ENCODE measurements at regions not wholly inside any gene's neighbourhood (a gene's known extent, or its start where the extent isn't known, plus 50 kb on each side); places are given as distances from the start of the nearest gene placed in this dataset.

DNA sequence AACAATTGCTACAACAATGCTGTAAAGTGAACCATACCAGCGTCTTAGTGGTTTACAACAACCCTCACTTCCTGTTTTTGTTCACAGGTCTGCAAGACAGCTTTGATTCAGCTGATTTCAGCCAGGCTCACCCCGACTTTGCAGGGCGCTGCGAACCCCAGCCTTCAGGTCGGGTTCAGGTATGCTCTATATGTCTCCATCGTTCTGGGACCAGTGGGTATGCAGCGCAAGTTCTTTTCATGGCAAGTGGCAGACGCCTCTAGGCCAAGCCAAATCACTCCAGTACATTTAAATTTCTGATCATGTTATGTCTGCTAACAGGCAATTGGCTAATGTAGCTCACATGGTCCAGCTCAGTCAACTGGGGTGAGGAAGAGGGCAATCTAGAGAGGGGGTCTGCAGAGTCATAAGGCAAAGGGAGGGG is 52.4 kb upstream of the RGMA start:
- Histone ChIP-seq H3K36me3 (ENCODE audit: control insufficient read depth in 1 of 2, insufficient read depth in 2 of 2, low read length in 2 of 2) (no peaks in the 10 kb centered on the region), H3K4me3 (replicated peaks in 1 of 2; ENCODE audit: low read depth in 1 of 2, low read length in 2 of 2) (no peak overlapping the region), H3K9me3 (ENCODE audit: control insufficient read depth in 1 of 2, insufficient read depth in 1 of 2, low read depth in 1 of 2, low read length in 2 of 2) (no peaks in the 10 kb centered on the region), H3K4me1 (ENCODE audit: control insufficient read depth in 1 of 2, insufficient read depth in 2 of 2, low read length in 2 of 2) (no peaks in the 10 kb centered on the region), H3K4me2 (ENCODE audit: low read length) (no peak overlapping the region), H3K9ac (ENCODE audit: low read length) (no peak overlapping the region), H3K27ac (ENCODE audit: low read depth, low read length) (no peak overlapping the region), H4K20me1 (ENCODE audit: insufficient read depth) (no peaks in the 10 kb centered on the region), H3K27me3 (ENCODE audit: insufficient read depth, low read length) (no peaks in the 10 kb centered on the region), H3K9me2 (ENCODE audit: insufficient read depth) (no peaks in the 10 kb centered on the region), H2AFZ (ENCODE audit: low read depth, low read length, poor library complexity, severe bottlenecking) (no peak overlapping the region), H3K79me2 (ENCODE audit: insufficient read depth, low read length) (no peaks in the 10 kb centered on the region)
- ATAC-seq (no peak), DNase-seq (ENCODE audit: low read depth, low spot score) (no peak)
- TF ChIP-seq ELF1 (IDR thresholded peaks at IDR 0.05; ENCODE audit: borderline replicate concordance, low read depth) (no peak), JUND (IDR thresholded peaks at IDR 0.05) (no peak), EGR1 (IDR thresholded peaks at IDR 0.05; ENCODE audit: low read depth) (no peak), CBX3 (IDR thresholded peaks at IDR 0.05; ENCODE audit: low read depth) (no peak), YY1 (IDR thresholded peaks at IDR 0.05; ENCODE audit: extremely low read depth, insufficient replicate concordance, low read depth, low read length) (no peak), ZFX (IDR thresholded peaks at IDR 0.05) (no peak), EZH2phosphoT487 (IDR thresholded peaks at IDR 0.05; ENCODE audit: borderline replicate concordance) (no peak), POLR2A (IDR thresholded peaks at IDR 0.05; ENCODE audit: borderline replicate concordance, extremely low read depth, insufficient read depth, insufficient read length) (no peak), ZNF274 (IDR thresholded peaks at IDR 0.05; ENCODE audit: low read depth, low read length) (no peak), SIN3A (IDR thresholded peaks at IDR 0.05; ENCODE audit: low read depth) (no peak), POLR2AphosphoS5 (IDR thresholded peaks at IDR 0.05; ENCODE audit: low read depth, low read length) (no peak), RAD21 (IDR thresholded peaks at IDR 0.05; ENCODE audit: low read depth) (no peak), CEBPB (IDR thresholded peaks at IDR 0.05; ENCODE audit: low read depth) (no peak), SRF (IDR thresholded peaks at IDR 0.05; ENCODE audit: low read depth) (no peak)
- TF ChIP-seq, protein P1, sequence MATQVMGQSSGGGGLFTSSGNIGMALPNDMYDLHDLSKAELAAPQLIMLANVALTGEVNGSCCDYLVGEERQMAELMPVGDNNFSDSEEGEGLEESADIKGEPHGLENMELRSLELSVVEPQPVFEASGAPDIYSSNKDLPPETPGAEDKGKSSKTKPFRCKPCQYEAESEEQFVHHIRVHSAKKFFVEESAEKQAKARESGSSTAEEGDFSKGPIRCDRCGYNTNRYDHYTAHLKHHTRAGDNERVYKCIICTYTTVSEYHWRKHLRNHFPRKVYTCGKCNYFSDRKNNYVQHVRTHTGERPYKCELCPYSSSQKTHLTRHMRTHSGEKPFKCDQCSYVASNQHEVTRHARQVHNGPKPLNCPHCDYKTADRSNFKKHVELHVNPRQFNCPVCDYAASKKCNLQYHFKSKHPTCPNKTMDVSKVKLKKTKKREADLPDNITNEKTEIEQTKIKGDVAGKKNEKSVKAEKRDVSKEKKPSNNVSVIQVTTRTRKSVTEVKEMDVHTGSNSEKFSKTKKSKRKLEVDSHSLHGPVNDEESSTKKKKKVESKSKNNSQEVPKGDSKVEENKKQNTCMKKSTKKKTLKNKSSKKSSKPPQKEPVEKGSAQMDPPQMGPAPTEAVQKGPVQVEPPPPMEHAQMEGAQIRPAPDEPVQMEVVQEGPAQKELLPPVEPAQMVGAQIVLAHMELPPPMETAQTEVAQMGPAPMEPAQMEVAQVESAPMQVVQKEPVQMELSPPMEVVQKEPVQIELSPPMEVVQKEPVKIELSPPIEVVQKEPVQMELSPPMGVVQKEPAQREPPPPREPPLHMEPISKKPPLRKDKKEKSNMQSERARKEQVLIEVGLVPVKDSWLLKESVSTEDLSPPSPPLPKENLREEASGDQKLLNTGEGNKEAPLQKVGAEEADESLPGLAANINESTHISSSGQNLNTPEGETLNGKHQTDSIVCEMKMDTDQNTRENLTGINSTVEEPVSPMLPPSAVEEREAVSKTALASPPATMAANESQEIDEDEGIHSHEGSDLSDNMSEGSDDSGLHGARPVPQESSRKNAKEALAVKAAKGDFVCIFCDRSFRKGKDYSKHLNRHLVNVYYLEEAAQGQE (IDR thresholded peaks at IDR 0.05; ENCODE audit: low read depth) = no peak
- TF ChIP-seq, protein P2, sequence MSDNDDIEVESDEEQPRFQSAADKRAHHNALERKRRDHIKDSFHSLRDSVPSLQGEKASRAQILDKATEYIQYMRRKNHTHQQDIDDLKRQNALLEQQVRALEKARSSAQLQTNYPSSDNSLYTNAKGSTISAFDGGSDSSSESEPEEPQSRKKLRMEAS (IDR thresholded peaks at IDR 0.05) = no peak
- TF ChIP-seq, protein P3, sequence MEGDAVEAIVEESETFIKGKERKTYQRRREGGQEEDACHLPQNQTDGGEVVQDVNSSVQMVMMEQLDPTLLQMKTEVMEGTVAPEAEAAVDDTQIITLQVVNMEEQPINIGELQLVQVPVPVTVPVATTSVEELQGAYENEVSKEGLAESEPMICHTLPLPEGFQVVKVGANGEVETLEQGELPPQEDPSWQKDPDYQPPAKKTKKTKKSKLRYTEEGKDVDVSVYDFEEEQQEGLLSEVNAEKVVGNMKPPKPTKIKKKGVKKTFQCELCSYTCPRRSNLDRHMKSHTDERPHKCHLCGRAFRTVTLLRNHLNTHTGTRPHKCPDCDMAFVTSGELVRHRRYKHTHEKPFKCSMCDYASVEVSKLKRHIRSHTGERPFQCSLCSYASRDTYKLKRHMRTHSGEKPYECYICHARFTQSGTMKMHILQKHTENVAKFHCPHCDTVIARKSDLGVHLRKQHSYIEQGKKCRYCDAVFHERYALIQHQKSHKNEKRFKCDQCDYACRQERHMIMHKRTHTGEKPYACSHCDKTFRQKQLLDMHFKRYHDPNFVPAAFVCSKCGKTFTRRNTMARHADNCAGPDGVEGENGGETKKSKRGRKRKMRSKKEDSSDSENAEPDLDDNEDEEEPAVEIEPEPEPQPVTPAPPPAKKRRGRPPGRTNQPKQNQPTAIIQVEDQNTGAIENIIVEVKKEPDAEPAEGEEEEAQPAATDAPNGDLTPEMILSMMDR (IDR thresholded peaks at IDR 0.05 in 2 of 3, conservative IDR thresholded peaks at IDR 0.05 in 1 of 3; ENCODE audit: borderline replicate concordance in 1 of 3, insufficient read depth in 1 of 3, low read depth in 2 of 3, low read length in 2 of 3) = no peak
- CTCF ChIA-PET = no interaction called here
- intact Hi-C loops (cut with micrococcal nuclease) = no loop called here
- no TSS peak for BruUV-seq (replicated peaks)
- RAD21 ChIA-PET (ENCODE audit: low non-redundant PET in 1 of 2, low total read pairs in 2 of 2, uncharacterized antibody in 2 of 2, unreplicated experiment in 2 of 2) = no interaction called here
- POLR2A ChIA-PET = no interaction called here
